Activated CD4-positive, alpha-beta T cell treated with anti-CD3 and anti-CD28 coated beads for 36 hours (primary cell): ENCODE measurements at regions not wholly inside any gene's neighbourhood (a gene's known extent, or its start where the extent isn't known, plus 50 kb on each side); places are given as distances from the start of the nearest gene placed in this dataset.

Experiments used
- ATAC-seq: fragments of 200-7000 bp; cut with Tn5 transposase; one replicate; pipeline ENCODE4 v1.10.0; 2021; ENCODE audit warnings: mild to moderate bottlenecking, moderate library complexity
- CTCF ChIA-PET: fragments of 350-600 bp; sonication (Branson Sonifier 250); formaldehyde crosslinking; loops from one replicate; lab custom pipeline; 2021; ENCODE audit warnings: antibody characterized with exemption; lab: Charles Lee
- POLR2A ChIA-PET: fragments of 350-600 bp; sonication (Branson Sonifier 250); formaldehyde crosslinking; loops from one replicate; lab custom pipeline; 2021; ENCODE audit warnings: antibody characterized with exemption, inconsistent platforms; lab: Charles Lee
- DNase-seq: peaks from one replicate; pipeline ENCODE4 v3.0.0-alpha.2; 2020
- H3K27ac Mint-ChIP-seq: one replicate; pipeline ENCODE4 v1.8.0; 2021; ENCODE audit warnings: mixed read lengths
- H3K27me3 Mint-ChIP-seq: one replicate; pipeline ENCODE4 v1.8.0; 2021; ENCODE audit warnings: mixed read lengths
- H3K36me3 Mint-ChIP-seq: one replicate; pipeline ENCODE4 v1.8.0; 2021; ENCODE audit warnings: low read depth, mixed read lengths
- H3K4me1 Mint-ChIP-seq: one replicate; pipeline ENCODE4 v1.8.0; 2021; ENCODE audit warnings: mixed read lengths
- H3K4me3 Mint-ChIP-seq: one replicate; pipeline ENCODE4 v1.8.0; 2021; ENCODE audit warnings: mild to moderate bottlenecking, moderate library complexity, mixed read lengths
- H3K9me3 Mint-ChIP-seq: one replicate; pipeline ENCODE4 v1.8.0; 2021; ENCODE audit warnings: low read depth, mixed read lengths
- intact Hi-C, 2 experiments: fragments of 100-400 bp; cut with DNase I in 1 of 2; cut with micrococcal nuclease in 1 of 2; formaldehyde crosslinking; loops; one replicate each; pipeline versions ENCODE4 v1.14.2 to v1.15.1; 2022 to 2024; cut with DNase I, micrococcal nuclease

- H3K4me1 Mint-ChIP-seq, result no peaks in the 10 kb centered on the region
- intact Hi-C loops, result no loop called here
- no peak overlapping the region for H3K27ac Mint-ChIP-seq
- ATAC-seq (no peak), DNase-seq (no peak)
- peaks cover 1% of the 10 kb centered on the region for H3K36me3 Mint-ChIP-seq
- no peaks in the 10 kb centered on the region for H3K9me3 Mint-ChIP-seq
- no peak overlapping the region for H3K4me3 Mint-ChIP-seq
- peaks cover 25% of the 10 kb centered on the region for H3K27me3 Mint-ChIP-seq
- ChIA-PET CTCF (interaction anchor here (0.6 to 1.5 kb wide), 5 partner anchors 8 to 31 kb away, joined by 3 to 7 read pairs (median 4); no protein-coding TSS in a partner anchor), POLR2A (no interaction called here)
Observed at GRCh38 chr14:23899788-23900187, 53.8 kb upstream of the DHRS4 start.

- ATAC-seq, result no peak
- Mint-ChIP-seq H3K27me3 (peaks cover 34% of the 10 kb centered on the region), H3K36me3 (peaks cover 1% of the 10 kb centered on the region), H3K4me1 (no peaks in the 10 kb centered on the region), H3K27ac (no peak overlapping the region), H3K4me3 (no peak overlapping the region), H3K9me3 (no peaks in the 10 kb centered on the region)
- intact Hi-C loops, result no loop called here
- ChIA-PET CTCF (interaction anchor here (0.7 kb wide), 1 partner anchor 420 kb away, joined by 3 read pairs; no protein-coding TSS in a partner anchor), POLR2A (no interaction called here)
- no peak for DNase-seq
Observed at GRCh38 chr14:23903442-23903841, 50.1 kb upstream of the DHRS4 start.
